AG09309 (cell line): ENCODE measurements at regions not wholly inside any gene's neighbourhood (a gene's known extent, or its start where the extent isn't known, plus 50 kb on each side); places are given as distances from the start of the nearest gene placed in this dataset.

Experiments
- DNase-seq: peaks from one replicate; pipeline ENCODE4 v3.0.0-alpha.2; 2010; ENCODE audit warnings: low read depth
- H3K4me3 ChIP-seq: 2 replicates; pipeline ENCODE4 v1.5.1; 2011; ENCODE audit warnings: mild to moderate bottlenecking, low read depth, low read length, moderate library complexity; ENCODE audit not compliant: control insufficient read depth
- TF ChIP-seq, protein P1 (sequence below): IDR thresholded peaks from 2 replicates; pipeline ENCODE4 v1.5.1; 2011; ENCODE audit warnings: mild to moderate bottlenecking, low read depth, low read length, inconsistent platforms; ENCODE audit not compliant: insufficient read depth, control insufficient read depth; ENCODE audit errors: missing control alignments

DNA sequence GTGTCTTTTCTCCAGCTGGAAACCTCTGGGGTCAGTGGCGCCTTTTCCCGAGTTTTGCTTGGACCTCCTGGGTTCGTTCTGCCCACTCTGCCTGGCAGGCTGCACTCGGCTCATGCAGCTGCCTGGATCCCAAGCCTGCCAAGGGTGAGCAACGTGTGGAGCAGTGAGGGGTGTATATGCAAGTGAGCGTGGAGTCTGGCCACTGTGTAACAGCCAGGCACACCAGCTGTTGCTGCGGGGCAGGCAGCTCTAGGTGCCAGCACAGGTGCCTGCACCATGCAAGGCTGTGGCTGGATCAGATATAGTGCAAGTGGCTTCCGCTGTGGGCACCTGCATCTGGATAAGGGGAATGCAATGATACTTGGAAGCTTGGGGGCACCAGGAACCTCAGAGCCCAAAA is 699.4 kb downstream of the SLITRK1 start:
- no peak overlapping the region for H3K4me3 ChIP-seq
- TF ChIP-seq, protein P1, sequence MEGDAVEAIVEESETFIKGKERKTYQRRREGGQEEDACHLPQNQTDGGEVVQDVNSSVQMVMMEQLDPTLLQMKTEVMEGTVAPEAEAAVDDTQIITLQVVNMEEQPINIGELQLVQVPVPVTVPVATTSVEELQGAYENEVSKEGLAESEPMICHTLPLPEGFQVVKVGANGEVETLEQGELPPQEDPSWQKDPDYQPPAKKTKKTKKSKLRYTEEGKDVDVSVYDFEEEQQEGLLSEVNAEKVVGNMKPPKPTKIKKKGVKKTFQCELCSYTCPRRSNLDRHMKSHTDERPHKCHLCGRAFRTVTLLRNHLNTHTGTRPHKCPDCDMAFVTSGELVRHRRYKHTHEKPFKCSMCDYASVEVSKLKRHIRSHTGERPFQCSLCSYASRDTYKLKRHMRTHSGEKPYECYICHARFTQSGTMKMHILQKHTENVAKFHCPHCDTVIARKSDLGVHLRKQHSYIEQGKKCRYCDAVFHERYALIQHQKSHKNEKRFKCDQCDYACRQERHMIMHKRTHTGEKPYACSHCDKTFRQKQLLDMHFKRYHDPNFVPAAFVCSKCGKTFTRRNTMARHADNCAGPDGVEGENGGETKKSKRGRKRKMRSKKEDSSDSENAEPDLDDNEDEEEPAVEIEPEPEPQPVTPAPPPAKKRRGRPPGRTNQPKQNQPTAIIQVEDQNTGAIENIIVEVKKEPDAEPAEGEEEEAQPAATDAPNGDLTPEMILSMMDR = no peak
- DNase-seq = no peak

DNA sequence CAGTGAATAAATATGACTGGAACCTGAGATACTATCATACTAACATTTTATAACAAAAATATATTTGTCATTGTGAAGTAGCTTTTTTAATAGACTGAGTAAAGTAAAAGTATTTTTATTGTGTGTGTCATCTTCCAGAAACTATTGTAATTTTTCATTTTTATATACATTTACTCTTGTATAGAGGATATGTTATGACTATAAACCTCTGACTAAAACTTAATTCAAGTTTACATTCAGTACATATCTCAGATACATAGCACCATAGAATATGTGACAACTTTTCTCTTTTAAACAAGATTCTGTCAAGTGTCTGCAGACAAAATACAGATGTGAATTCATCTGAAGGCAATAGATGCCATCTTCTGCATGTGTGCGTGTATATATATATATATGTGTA is 704.3 kb downstream of the SLITRK1 start:
- TF ChIP-seq, protein P1 = no peak
- H3K4me3 ChIP-seq = no peak overlapping the region
- DNase-seq = no peak

DNA sequence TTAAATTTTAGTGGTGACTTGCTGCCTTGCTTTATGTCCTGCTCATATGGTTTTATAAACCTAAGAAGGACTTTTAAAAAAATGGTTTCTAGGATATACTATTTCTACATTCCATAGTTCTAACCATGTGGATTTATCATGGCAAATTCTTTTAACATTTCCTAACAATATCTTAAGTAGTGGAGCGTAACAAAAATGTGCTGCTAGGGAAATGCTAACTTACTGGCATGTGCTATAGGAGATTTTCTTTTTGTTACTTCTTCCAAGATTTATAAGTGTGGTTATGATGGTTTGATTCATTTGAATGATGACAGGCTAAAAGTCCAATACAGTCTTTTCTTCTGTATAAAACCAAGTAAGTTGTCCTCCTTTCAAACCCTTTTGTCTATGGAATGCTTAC is 713.7 kb downstream of the SLITRK1 start:
- TF ChIP-seq, protein P1 = no peak
- DNase-seq = no peak
- no peak overlapping the region for H3K4me3 ChIP-seq

DNA sequence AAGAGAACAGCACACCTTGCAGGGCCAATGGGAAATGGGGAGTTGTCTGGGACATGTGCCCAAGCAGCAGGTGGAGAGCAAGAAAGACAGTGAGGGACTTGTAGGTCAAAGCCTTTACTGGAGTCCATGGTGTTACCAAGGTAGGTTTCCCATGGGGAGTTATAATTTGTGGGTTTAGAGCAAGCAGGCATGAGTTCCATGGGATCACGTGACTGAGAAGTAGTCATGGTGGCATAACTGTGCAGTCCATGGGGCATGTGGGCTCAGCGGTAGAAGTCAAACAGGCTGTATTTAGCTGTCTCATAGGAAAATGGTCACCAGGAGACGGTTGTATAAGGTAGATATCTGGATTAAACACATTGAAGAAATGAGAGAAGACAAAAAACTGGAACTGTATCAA is 715.1 kb downstream of the SLITRK1 start:
- TF ChIP-seq, protein P1 = no peak
- DNase-seq = no peak

DNA sequence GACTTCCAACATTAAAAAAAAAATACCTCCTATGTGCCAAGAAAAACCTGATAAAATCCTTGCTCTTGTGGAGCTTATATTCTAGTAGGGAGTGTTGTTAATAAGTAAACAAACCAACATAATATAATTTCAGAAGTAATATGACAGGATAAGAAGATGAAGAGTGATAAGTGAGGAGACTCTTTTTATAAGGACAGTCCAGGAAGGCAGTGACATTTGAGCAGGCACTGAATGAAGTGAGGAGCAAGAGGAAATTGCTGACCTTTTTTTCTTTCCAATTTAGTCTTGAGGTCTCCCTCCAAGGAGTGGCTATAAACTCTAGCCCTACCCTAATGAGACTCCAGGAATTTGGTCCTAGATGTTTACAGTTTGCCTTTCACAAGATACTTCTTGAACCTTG is 715.7 kb downstream of the SLITRK1 start:
- no peak overlapping the region for H3K4me3 ChIP-seq
- DNase-seq = no peak
- TF ChIP-seq, protein P1 = no peak

More for the DNA sequence above, 715.1 kb downstream of the SLITRK1 start:
- H3K4me3 ChIP-seq = no peak overlapping the region

DNA sequence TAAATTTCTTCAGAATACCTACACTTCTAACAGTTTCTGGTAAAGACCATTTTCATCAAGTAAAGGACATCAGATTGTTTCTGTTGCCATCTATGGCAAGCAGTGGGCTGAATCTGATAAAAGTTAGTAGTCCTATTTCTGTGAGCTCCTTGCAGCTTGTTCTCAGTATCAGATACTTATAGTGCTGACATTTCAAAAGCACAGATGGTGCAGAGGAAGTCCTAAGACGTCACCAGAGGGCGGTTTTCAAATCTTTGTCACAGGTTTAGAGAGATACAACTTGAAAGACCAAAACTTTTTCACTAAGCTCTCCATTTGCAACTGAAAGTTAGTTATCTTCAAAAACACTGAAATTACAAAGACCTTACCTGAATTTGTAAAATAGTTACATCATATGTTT is 719.8 kb downstream of the SLITRK1 start:
- H3K4me3 ChIP-seq = no peak overlapping the region
- DNase-seq = no peak
- TF ChIP-seq, protein P1 = no peak

DNA sequence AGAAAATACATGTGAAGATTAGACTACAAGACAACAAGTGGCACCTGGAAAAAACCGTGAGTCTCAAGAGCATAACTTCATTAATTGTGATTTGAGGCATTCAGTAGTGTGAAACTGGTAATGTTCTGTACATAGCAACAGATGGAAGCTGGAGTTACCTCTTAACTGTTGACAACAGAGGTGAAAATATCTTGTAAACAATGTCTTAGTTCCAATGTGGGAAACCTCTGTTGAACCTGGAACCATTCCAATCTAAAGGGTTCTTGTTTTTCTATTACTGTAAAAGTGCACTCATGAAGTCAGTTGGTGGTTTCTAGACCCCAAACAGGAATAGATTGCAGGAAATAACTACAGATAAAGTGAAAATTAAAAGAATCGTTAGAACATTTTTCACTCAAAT is 728.4 kb downstream of the SLITRK1 start:
- TF ChIP-seq, protein P1 = no peak
- DNase-seq = no peak

More for the DNA sequence above, 728.4 kb downstream of the SLITRK1 start:
- no peak overlapping the region for H3K4me3 ChIP-seq
